HUES48 (cell line): ENCODE measurements at regions not wholly inside any gene's neighbourhood (a gene's known extent, or its start where the extent isn't known, plus 50 kb on each side); places are given as distances from the start of the nearest gene placed in this dataset.

Experiments
- H3K27ac ChIP-seq: one replicate; pipeline ENCODE4 v1.7.0; 2013; ENCODE audit warnings: low read depth, low read length, inconsistent platforms
- H3K27me3 ChIP-seq: 2 replicates; pipeline ENCODE4 v1.6.1; 2013; ENCODE audit warnings: mild to moderate bottlenecking, low read length; ENCODE audit not compliant: control insufficient read depth, insufficient read depth
- H3K36me3 ChIP-seq: 2 replicates; pipeline ENCODE4 v1.6.1; 2013; ENCODE audit warnings: low read length; ENCODE audit not compliant: control insufficient read depth, insufficient read depth
- H3K4me1 ChIP-seq: 2 replicates; pipeline ENCODE4 v1.6.1; 2013; ENCODE audit warnings: mild to moderate bottlenecking, low read length; ENCODE audit not compliant: control insufficient read depth, insufficient read depth
- H3K4me3 ChIP-seq: 2 replicates; pipeline ENCODE4 v1.5.1; 2013; ENCODE audit warnings: mild to moderate bottlenecking, low read depth, low read length
- H3K9ac ChIP-seq: 2 replicates; pipeline ENCODE4 v1.6.1; 2013; ENCODE audit warnings: mild to moderate bottlenecking, low read depth, low read length, moderate library complexity
- H3K9me3 ChIP-seq: 2 replicates; pipeline ENCODE4 v1.6.1; 2013; ENCODE audit warnings: low read length; ENCODE audit not compliant: control insufficient read depth, insufficient read depth

DNA sequence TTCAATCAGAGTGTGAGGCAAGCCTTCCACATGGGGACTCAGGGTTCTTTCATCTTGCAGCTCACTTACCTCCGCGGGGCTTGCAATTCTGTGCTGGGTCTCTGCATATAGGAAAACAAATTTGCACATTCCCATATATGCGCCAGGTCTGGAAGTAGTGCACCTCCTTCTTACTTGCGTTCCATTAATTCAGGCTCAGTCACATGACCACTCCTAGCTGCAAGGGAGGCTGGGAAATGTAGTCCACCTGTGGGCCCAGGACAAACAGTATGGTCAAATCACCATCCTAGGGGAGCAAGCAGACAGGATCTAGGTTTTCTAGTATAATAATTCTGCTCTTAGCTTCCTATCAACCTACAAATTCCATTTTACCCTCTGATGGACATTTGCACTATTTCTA is 160.4 kb downstream of the AACS start:
- H3K9ac ChIP-seq: no peak overlapping the region
- H3K27ac ChIP-seq: no peak overlapping the region
- H3K4me3 ChIP-seq: no peak overlapping the region
- peaks cover 5% of the 10 kb centered on the region; the same call in 1 of the 2 replicates for H3K4me1 ChIP-seq
- H3K27me3 ChIP-seq: no peaks in the 10 kb centered on the region
- no peaks in the 10 kb centered on the region; the same call in 1 of the 2 replicates for H3K36me3 ChIP-seq
- no peaks in the 10 kb centered on the region for H3K9me3 ChIP-seq

DNA sequence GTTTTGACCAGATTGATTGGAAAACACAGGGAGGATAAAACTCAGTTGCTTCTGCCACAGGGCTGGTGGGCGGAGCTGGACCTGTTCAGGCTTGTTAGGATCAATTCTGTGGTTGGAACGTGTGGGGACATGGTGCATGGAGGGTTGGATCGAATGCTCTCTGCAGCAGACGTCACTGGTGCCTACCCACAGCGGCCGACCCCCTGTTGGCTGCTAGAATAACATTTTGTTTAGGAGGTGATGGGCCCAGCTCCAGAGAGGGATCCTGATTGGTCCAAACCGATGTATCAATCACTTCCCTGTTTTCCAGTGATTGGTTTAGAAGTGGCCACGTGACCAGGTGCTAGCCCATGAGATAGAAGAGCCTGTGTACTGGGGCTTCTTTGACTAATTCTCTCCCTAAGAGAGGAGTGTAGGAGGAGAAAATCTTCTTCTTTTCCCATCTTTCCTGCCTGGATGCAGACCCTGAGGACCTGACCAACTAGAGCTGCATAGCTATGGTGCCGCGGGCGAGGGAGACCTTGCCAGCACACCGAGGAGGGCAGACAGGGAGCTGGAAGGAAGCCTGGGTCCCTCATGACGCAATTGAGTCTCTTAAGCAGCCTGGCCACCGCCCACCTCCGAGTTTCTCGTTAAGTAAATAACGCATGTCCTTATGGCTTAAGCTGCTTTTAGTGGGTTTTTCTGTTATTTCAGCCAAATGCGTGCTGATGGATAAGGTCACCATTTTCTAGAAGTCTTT is 163.5 kb downstream of the AACS start:
- Histone ChIP-seq H3K4me3 (no peak overlapping the region), H3K27ac (no peak overlapping the region), H3K27me3 (no peaks in the 10 kb centered on the region), H3K9ac (no peak overlapping the region), H3K9me3 (no peaks in the 10 kb centered on the region), H3K4me1 (peaks cover 5% of the 10 kb centered on the region; the same call in 1 of the 2 replicates), H3K36me3 (no peaks in the 10 kb centered on the region; the same call in 1 of the 2 replicates)

DNA sequence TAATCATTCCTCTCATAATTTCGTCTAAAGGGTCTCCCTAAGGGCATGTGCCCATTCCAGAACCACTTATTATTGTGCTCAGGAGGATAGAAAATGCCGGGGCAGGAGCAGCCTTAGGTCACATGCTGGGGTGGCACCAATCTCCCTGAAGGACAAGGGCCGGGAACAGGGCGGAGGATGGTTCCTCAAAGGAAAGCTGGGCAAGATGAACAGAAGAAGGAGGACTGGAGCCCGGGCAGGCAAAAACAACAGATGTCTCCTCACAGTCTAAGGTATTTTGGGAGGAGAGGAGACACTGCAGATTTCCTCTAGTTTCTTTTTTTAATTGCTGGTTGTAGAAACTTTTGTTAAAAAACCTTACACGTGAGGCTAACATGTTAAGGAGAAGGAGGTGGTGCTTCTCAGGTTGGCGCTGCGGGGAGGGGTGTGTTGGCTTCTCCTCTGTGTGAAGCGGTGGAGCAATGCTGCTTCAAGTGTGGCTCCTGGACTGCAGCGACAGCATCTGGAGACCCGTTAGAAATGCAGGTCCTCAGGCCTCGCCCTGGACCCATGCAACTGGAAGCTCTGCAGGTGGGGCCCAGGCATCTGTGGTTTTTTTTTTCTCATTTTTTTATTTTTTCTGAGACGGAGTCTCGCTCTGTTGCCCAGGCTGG is 164.8 kb downstream of the AACS start:
- no peak overlapping the region for H3K27ac ChIP-seq
- peaks cover 5% of the 10 kb centered on the region; the same call in 1 of the 2 replicates for H3K4me1 ChIP-seq
- H3K9me3 ChIP-seq: no peaks in the 10 kb centered on the region
- H3K36me3 ChIP-seq: no peaks in the 10 kb centered on the region
- H3K9ac ChIP-seq: no peak overlapping the region
- no peaks in the 10 kb centered on the region for H3K27me3 ChIP-seq
- H3K4me3 ChIP-seq: no peak overlapping the region

DNA sequence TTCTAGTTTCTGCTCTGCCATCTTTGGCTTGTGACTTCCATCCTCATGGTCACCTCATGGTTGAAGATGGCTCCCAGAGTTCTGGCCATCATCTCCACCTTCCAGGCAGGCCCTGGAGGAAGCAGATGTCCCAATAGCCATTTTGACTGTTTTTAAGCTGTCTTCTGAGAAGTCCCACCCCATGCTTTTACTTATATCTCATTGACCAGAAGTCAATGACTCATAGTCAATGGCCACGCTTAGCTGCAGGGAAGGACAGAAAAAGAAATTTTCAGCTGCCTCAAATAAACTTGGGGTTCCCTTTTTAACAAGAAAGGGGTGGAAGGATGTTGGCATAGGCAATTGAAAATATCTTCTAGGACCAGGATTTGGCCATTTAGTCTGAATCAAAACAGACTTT is 168.1 kb downstream of the AACS start:
- H3K27ac ChIP-seq: no peak overlapping the region
- no peaks in the 10 kb centered on the region for H3K27me3 ChIP-seq
- peaks cover 7% of the 10 kb centered on the region for H3K4me1 ChIP-seq
- H3K9me3 ChIP-seq: no peaks in the 10 kb centered on the region
- no peak overlapping the region for H3K4me3 ChIP-seq
- no peak overlapping the region for H3K9ac ChIP-seq
- no peaks in the 10 kb centered on the region for H3K36me3 ChIP-seq

DNA sequence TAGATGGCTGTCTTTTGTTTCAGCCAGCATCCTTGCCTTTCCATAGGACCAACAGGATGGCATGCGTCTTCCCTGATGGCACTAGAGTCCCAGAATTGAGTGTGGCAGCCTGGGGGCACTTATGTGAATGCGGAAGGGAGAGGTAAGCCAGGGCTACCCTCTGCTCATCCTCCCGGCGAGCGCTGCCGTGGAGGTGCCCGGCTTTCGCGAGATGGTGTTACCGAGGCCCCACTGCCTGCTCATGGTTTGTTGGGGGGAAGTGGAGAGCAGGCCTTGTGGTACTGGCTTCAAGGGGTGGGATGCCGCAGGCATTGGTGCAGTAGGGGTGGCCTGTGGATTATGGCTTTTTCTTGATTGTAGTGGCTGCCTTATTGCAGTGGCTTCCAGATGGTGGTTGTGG is 174.3 kb downstream of the AACS start:
- H3K36me3 ChIP-seq: peaks cover 2% of the 10 kb centered on the region; the same call in 1 of the 2 replicates
- H3K9me3 ChIP-seq: no peaks in the 10 kb centered on the region
- H3K27ac ChIP-seq: no peak overlapping the region
- H3K4me1 ChIP-seq: peaks cover 6% of the 10 kb centered on the region
- no peak overlapping the region for H3K4me3 ChIP-seq
- no peak overlapping the region for H3K9ac ChIP-seq
- H3K27me3 ChIP-seq: no peaks in the 10 kb centered on the region

DNA sequence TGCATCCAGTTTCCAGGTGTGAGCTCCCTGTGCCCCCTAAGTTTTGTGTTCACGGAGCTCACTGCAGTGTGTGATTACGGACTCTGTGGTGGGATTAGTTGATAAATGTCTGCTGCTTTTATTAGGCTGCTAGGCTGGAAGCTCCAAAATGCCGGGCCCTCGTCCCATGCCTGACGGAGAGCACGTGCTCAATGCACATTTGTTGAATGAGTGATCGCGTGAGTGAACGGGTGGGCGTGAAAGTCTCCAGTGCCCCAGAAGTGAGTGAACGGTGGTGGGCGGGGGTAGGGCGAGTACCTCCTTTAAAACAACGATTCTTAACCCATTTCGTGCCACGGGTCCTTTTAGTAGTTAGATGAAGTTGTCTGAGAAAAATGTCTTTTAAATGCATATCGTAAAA is 175.5 kb downstream of the AACS start:
- no peaks in the 10 kb centered on the region for H3K9me3 ChIP-seq
- no peak overlapping the region for H3K9ac ChIP-seq
- peaks cover 2% of the 10 kb centered on the region; the same call in 1 of the 2 replicates for H3K36me3 ChIP-seq
- no peaks in the 10 kb centered on the region for H3K27me3 ChIP-seq
- peaks cover 6% of the 10 kb centered on the region for H3K4me1 ChIP-seq
- no peak overlapping the region for H3K27ac ChIP-seq
- H3K4me3 ChIP-seq: no peak overlapping the region

DNA sequence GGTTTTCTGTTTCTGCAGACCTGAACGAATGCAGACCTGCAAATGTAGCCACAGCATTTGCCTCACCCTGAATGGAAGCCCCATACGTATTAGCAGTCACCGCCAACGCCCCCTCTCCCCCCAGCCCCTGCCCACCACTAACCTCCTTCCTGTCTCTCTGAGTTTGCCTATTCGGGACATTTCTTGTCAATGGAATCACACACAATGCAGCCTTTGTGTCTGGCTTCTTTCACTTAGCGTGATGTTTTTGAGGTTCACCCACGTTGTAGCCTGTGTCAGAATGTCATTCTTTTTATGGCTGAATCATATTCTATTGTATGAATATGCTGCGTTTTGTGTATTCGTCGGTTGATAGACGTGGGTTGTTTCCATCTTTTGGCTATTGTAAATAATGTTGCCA is 178.6 kb downstream of the AACS start:
- peaks cover 2% of the 10 kb centered on the region; the same call in 1 of the 2 replicates for H3K36me3 ChIP-seq
- H3K27me3 ChIP-seq: no peaks in the 10 kb centered on the region
- no peak overlapping the region for H3K4me3 ChIP-seq
- no peak overlapping the region for H3K9ac ChIP-seq
- H3K9me3 ChIP-seq: no peaks in the 10 kb centered on the region
- peaks cover 8% of the 10 kb centered on the region; the same call in 1 of the 2 replicates for H3K4me1 ChIP-seq
- no peak overlapping the region for H3K27ac ChIP-seq

DNA sequence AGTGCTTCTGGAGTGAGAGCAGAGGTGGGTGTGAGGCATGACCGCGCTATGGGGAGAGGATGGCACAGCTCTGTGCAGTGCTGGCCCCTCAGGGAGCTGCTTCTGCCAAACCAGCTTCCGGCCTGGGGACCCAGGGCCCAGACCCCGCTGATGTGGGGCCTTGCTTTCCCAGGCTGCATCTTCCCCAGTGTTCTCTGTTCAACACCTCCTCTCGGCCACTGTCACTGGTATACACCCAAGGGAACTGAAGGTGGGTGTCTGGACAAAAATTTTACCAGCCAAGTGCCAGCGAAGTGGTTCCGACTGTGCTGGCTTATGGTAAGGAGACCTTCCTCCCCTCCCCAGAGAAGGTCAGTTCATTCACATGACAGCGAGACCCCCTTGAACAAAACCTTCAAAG is 179.1 kb downstream of the AACS start:
- Histone ChIP-seq H3K4me3 (no peak overlapping the region), H3K27me3 (no peaks in the 10 kb centered on the region)

DNA sequence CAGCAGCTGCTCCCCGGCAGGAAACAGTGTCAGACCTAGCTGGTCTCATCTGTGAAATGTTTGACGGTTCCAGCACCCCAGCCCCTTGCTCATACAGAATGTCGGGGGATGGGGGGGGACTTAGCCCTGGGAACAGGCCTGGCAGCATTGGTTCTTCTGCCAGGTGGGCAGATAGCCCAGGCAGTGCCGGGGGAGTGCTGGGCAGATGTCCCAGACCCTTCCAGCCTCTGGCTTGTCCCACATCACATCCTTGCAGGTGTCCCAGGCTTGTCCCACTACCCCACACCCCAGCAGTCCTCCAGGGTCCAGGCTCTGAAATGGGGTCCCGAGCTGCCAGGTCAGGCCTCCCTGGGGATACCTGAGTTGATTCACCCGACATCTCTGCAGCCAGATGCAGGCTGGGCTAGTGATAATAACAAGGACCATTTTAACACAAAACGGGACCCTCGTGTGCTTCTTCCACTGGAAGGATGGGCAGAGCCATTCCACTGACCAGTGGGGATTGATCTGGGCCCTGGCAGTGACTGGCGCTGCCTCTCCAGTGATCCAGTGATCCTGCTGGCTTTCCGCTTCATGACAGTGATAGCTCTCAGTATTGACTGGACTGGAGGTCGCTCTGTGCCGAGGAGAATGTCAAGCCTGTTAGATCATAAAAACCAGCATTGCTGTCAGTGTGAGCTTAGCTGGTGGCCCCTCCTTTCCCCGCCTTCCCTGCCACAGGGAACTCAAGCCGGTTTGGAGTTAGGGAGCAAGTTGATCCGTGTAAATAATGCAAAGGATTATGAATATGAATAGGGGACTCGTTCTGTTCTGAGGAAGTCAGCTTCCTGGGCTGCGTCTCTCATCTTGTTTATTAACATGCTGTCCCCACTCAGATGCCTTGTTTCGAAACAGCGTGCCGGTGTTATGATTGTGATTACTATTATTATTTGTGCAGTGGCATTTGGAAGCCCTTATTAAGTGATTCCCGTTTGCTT is 180.6 kb downstream of the AACS start:
- no peak overlapping the region for H3K9ac ChIP-seq
- no peaks in the 10 kb centered on the region for H3K27me3 ChIP-seq
- H3K4me1 ChIP-seq: peaks cover 8% of the 10 kb centered on the region; the same call in 1 of the 2 replicates
- no peaks in the 10 kb centered on the region for H3K36me3 ChIP-seq
- no peak overlapping the region for H3K4me3 ChIP-seq
- H3K27ac ChIP-seq: no peak overlapping the region
- no peaks in the 10 kb centered on the region for H3K9me3 ChIP-seq

More for the DNA sequence above, 179.1 kb downstream of the AACS start:
- Histone ChIP-seq H3K4me1 (peaks cover 8% of the 10 kb centered on the region; the same call in 1 of the 2 replicates), H3K9ac (no peak overlapping the region), H3K9me3 (no peaks in the 10 kb centered on the region), H3K36me3 (peaks cover 2% of the 10 kb centered on the region; the same call in 1 of the 2 replicates), H3K27ac (no peak overlapping the region)

DNA sequence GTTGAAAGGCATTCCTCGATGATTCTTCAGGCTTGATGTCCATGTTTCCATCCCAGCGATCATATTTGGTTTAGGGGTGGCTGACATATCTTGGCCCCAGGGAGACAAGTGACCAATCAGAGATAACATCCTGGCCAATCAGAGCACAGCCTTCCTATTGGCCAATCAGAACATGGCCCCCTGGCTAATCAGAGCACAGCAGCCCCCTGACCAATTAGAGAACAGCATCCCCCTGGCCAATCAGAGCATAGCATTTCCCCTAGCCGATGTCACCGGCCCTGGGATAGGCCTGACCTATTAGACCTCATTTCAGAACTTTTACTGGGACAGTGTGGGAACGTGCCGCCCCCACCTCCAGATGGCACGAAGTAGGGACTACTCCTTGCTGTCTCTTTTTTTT is 182.2 kb downstream of the AACS start:
- Histone ChIP-seq H3K27ac (no peak overlapping the region), H3K9ac (no peak overlapping the region), H3K4me3 (no peak overlapping the region), H3K4me1 (peaks cover 8% of the 10 kb centered on the region; the same call in 1 of the 2 replicates), H3K9me3 (no peaks in the 10 kb centered on the region), H3K36me3 (no peaks in the 10 kb centered on the region), H3K27me3 (no peaks in the 10 kb centered on the region)
